HG03565 (cell line): ENCODE measurements at regions not wholly inside any gene's neighbourhood (a gene's known extent, or its start where the extent isn't known, plus 50 kb on each side); places are given as distances from the start of the nearest gene placed in this dataset.
"Not testable (repeated sequence)": the region's sequence is repeated elsewhere in the genome, so short reads cannot be mapped to it uniquely, and the experiment has no call there.

ENCODE experiments used
- ATAC-seq: cut with Tn5 transposase; IDR thresholded peaks from one replicate; pipeline ENCODE4 v1.9.1; 2021; ENCODE audit warnings: mild to moderate bottlenecking, moderate library complexity; ENCODE audit not compliant: unreplicated experiment

DNA sequence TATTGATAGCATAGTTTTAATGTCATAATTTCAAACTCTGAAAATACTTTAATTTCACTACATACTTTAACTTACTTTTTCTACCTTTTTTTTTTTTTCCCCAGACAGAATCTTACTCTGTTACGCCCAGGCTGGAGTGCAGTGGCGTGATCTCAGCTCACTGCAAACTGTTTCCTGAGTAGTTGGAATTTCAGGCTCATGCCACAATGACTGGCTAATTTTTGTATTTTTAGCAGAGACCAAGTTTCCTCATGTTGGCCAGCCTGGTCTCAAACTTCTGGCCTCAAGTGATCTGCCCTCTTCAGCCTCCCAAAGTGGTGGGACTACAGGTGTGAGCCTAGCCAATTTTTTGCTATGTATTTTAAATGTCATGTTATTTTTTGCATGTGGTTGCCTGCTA is 741.6 kb downstream of the TRAM1L1 start:
- no peak for ATAC-seq

DNA sequence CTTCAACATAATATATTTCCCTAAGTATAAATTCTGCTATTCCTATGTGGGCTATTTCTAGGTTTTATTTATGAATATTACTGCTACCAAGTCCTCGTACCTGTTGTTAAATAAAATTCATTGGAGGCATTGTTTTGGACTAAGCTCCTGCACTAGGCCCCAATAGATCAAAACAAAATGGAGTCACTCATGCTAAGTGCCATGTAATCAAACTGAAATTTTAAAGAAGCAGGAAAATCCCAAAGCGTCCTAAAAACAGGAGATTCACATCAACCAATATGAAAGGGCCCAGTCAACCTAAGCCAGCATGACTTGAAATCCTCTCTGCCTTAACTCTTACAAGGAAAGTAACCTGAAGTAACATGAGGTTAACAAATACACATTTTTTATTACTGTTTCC is 743.2 kb downstream of the TRAM1L1 start:
- ATAC-seq = no peak

DNA sequence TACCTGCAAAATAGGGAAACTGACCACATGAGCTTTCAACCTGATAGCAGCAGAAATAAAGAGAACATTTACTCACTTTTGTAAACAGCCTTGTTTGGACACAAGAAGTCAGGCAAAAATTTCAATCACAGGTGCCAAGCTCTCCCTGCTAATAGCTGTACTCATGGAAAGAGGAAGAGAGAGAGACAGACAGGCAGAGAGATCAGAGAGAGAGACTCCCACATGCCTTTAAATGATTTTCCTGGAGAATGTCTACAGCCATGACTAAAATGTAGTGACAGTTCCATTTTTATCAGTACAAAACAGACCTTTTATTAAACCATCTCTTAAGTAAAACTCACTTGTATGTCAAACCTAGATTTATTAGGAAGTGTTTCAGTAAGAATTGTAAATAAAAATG is 752.9 kb downstream of the TRAM1L1 start:
- ATAC-seq = no peak

DNA sequence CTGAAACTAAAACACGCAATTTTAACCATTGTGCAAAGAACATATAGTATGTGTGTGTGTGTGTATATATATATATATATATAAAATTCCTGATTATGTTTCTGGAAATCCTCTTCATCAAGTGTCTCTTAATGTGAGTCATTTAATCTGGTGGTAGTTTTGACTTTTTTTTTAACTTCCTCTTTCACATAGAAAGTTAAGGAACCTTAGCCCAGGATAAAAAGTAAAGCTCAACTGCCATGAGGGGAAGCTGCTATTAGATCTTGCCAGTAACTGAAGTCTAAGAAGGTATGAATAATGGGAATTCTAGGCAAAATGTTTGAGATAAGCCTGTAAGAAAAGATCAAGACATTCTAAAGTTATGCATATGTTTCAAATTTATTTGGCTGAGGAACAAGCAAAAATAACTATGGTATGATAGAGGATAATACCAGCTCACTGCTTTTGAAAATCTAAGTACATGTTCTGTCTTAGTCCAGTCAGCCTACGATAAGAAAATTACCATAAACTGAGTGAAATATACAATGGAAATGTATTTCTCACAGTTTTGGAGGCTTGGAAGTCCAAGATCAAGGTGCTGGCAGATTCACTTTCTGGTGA is 757.0 kb downstream of the TRAM1L1 start:
- no peak for ATAC-seq

DNA sequence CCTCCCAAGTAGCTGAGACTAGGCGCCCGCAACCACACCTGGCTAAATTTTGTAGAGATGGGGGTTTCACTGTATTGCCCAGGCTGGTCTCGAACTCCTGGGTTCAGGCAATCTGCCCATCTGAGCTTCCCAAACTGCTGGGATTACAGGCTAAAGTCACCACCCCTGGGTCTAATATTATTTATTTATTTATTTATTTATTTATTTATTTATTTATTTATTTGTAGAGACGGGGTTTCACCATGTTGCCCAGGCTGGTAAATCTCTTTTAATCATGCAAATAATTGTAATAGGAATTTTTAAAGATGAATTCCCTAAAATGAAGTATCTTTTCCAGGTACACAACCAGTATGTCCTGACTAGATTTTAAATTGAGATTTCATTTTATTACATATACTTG is 761.8 kb downstream of the TRAM1L1 start:
- ATAC-seq = no peak

DNA sequence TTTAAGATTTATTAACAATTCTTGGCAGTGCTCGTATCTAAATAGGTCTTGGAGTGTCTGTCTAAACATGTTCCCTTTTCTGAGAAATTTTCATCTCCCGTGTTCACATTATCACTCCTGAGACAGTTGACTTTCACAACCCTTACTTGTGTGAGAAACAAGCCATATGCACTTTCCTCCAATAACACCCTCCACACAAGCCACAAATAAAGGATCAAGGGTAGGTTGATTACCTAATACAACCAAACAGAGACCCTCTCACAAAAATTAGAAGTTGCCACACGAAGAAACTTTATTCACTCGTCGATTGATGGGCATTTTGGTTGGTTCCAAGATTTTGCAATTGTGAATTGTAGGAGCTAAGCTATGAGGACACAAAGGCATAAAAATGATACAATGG is 763.9 kb downstream of the TRAM1L1 start:
- ATAC-seq = no peak

DNA sequence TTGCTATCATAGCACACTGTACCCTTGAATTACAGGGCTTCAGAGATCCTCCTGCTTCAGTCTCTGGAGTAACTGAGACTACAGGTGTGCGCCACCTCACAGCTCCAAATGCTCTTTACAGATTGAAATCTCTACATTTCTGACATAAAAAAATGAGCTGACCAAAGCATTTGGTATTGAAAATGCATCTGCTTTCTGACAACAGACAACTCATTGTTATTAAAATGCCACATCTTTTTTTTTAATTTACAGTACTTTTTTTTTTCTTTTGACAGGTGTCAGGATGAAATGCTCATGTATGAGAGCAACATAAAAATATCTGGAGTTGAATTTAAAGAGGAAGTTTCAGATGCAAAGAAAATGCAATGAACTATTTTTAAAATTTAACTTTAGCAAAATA is 764.5 kb downstream of the TRAM1L1 start:
- no peak for ATAC-seq

DNA sequence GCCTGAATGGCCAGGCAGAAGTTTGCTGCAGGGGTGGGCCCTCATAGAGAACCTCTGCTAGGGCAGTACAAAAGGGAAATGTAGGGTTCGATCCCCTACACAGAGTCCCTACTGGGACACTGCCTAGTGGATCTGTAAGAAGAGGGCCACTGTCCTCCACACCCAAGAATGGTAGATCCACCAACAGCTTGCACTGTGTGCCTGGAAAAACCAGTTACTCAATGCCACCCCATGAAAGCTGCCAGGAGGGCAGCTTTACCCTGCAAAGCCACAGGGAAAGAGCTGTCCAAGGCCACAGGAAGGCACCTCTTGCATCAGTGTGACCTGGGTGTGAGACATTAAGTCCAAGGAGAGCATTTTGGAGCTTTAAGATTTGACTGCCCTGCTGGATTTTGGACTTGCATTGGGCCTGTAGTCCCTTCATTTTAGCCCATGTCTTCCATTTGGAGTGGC is 781.6 kb downstream of the TRAM1L1 start:
- no peak for ATAC-seq

DNA sequence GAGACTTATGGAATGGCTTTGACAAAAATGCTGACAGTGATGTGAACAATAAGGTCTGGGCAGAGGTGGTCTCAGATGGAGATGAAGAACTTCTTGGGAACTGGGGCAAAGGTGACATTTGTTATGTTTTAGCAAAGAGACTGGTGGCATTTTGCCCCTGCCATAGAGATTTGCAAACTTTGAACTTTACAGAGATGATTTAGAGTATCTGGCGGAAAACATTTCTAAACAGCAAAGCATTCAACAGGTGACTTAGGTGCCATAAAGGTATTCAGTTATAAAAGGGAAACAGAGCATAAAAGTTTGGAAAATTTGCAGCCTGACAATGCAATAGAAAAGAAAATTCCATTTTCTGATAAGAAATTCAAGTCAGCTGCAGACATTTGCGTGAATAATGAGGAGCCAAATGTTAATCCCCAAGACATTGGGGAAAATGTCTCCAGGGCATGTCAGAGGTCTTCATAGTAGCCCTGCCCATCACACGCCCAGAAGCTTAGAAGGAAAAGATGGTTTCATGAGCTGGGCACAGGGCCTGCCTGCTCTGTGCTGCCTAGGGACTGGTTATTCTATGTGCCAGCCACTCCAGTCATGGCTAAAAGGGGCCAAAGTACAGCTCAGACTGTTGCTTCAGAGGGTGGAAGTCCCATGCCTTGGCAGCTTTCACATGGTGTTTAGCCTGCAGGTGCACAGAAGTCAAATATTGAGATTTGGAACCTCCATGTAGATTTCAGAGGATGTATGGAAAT is 782.2 kb downstream of the TRAM1L1 start:
- no peak for ATAC-seq

DNA sequence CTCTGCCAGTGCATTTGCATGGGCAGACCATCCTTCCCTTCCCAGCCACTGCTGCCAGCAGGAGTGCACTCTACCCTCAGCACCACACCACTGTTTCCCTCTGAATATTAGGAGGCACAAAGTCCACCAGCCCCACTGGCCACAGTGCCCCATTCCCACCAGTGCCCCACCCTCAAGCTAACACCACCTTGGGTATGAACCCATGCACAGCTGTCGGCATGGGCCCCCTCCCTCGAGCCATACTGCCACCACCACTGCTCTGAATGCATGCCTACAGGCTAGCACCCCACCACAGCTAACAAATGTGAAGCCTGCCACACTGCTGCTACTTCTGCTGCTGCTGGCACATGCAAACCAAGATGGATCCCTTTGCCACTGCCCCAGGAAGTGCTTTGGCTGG is 810.4 kb downstream of the TRAM1L1 start:
- no peak for ATAC-seq

DNA sequence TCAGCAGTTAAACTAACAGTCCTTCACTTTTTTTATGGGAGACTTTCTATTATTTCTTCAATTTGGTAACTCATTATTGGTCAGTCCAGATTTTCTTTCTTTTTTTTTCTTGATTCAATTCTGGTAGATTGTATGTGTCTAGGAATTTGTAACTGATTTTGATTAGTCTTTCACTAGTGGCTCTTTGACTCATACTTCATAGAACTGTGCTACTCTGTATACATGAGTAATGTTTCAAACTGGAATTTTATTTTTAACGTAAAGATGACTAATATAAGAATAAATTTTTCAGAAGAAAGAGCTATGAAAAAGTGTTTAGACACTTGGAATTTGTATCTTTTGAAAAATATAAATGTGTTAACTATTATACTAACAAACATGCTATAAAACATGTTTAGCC is 813.0 kb downstream of the TRAM1L1 start:
- ATAC-seq = no peak

DNA sequence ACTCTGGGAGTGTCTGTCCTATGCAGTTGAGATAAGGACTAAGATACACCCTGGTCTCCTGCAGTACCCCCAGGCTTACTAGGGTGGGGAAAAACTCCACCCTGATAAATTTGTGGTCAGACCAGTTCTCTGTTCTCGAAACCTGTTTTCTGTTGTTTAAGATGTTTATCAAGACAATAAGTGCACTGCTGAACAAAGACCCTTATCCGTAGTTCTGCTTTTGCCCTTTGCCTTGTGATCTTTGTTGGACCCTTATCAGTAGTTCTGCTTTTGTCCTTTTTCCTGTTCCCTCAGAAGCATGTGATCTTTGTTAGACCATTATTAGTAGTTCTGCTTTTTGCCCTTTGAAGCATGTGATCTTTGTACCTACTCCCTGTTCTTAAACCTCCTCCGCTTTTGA is 824.4 kb downstream of the TRAM1L1 start:
- ATAC-seq = not testable (repeated sequence)

DNA sequence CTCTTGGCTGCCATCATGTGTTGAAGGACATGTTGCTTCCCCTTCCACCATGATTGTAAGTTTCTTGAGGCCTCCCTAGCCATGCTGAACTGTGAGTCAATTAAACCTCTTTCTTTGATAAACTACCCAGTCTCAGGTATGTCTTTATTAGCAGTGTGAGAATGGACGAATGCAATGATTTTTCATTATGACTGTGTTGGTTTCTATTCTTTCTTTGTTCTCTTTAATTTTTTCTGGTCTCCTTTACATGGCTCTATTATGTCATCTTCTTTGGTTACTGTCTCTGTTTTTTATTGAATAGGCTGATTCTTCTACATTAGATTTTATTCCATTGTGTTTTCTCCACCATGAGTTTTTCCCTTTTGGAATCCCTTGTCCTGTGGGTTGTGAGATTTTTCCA is 840.6 kb downstream of the TRAM1L1 start:
- no peak for ATAC-seq

DNA sequence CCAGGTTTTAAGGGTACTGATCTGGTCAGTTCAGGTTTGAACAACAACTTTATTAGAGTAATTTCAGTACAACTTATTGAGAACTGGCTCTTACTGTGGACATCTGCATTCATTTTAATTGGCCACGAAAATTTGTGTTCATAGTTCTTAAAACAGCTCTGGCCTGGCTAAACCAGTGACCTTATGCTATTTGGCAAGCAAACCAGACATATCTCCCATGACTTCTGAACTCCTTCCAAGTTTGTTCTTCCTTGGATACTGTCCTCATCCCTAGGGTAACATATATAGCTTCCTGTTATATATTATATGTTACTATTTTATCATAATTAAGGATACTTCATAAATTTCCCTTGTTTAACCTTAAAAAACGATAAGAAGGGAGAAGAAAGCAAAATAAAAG is 841.9 kb downstream of the TRAM1L1 start:
- ATAC-seq = no peak

DNA sequence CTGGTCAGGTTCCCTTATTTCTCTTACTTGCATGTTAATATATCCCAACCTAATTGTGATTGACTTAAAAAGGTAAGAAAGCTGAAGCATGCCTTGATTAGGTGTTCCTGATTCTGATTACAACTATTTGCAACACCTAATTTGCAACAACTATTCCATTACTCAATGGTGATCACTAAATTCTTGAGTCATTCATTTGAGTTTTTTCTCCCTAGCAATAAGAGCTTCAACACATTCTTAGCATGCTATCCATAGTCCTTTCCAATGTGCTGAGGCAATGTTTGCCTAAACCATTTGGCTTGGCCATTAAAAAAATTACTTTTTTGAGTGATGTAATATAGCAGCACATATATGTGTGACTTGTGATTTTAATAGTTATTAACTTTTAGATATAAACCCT is 851.4 kb downstream of the TRAM1L1 start:
- no peak for ATAC-seq

DNA sequence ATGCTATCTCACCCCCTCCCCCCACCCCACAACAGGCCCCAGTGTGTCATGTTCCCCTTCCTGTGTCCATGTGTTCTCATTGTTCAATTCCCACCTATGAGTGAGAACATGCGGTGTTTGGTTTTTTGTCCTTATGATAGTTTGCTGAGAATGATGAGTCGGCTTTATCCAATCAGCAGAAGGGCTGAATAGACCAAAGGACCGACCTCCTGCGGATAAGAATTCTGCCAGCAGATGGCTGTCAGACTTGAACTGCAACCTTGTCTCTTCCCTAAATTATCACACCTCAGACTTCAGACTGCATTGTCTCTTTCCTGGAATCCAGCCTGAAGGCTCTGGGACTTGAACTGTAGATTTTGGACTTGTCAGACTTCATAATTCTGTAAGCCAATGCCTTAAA is 853.4 kb downstream of the TRAM1L1 start:
- ATAC-seq = not testable (repeated sequence)

DNA sequence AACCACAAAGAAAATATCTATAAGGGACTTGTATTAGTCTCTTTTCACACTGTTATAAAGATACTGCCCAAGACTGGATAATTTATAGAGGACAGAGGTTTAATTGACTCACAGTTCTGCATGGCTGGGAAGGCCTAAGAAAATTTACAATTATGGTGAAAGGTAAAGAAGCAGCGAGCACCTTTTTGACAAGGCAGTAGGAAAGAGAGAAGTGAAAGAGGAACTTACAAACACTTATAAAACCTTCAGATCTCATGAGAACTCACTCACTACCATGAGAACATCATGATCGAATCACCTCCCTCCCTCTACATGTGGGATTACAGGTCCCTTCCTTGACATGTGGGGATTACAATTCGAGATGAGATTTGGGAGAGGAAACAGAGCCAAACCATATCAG is 856.0 kb downstream of the TRAM1L1 start:
- ATAC-seq = peak; percentile 46

DNA sequence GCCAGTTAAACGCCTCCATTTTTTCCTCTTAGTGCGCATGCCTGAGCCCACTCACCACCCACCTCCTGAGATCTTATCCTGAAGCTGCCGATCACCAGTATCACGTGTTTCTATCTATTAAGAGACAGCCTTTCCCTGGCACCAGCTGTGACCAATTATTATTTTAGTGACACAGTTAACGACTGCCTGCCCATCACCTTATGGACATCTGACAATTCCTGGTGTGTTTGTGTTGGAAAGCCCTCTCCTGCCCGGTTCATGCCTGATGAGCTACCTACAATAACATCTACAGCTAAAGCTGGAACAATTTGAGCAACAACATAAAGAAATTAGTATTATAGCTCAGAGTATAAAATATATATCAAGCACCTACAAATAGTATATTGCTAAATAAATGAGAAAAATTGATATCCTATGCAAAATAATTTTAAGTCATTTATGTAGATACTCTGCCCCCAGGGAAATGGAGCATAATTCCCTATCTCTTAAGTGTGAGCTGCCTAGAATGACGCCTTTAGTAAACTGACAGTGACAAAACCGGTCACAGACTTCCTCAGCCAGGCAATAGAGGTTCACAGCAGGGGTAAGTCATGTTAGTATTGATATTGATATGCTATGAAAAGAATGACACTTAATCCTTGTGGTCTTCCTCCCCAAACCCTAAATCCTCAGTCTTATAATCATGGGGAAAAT is 862.2 kb downstream of the TRAM1L1 start:
- ATAC-seq = no peak

DNA sequence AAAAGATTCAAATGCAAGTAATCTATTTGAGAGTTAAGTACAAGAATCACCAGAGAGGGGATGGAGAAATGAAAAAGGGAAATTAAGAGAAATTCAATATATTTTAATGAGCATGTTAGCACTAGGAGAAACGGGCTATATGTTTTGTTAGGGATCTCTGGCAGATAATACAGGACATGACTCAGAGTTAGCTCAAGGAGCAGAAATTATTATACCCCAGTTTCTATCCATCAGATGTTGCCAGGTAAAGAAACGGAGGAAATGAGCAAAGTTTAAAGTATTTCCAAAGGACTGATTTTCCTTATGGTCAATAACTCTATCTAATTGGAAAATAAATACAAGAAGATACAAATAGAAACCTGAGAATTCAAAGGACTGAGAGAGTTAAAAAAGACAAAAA is 867.6 kb downstream of the TRAM1L1 start:
- no peak for ATAC-seq

DNA sequence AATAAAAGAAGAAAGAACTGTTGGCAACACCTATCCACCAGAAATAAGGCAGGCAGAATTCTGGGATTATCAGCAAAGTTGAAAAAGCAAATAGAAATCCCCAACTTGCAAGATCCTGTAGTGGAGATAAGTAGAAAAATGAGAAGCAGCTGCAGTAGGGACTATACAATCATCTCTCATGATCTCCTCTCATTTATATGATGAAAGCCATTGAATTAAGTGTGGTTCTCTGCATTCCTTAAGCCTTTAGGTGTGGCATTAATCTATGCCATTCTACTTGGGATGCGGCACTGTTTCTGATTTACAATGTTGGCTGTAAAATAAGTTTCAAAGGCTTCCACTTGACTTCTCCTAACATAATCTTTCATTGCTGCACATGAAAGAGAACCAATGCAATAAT is 869.8 kb downstream of the TRAM1L1 start:
- no peak for ATAC-seq

DNA sequence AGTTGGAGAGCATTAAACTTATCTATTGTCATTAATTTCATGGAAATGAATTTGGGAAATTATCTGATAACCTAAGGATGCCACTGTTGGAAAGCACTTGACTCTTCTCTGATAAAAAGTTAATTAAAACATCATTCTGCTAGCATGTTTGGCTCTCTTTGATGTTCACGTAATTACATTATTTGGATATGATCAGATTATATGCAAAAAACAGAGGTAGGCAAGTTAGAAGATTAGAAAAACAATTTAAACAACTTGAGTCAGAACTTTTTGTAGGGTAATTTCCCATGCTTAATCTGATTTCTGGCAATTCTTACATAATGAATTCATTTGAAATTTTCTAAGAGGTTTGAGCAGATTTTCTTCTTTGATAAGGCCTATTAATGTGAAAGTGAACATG is 882.9 kb downstream of the TRAM1L1 start:
- no peak for ATAC-seq

DNA sequence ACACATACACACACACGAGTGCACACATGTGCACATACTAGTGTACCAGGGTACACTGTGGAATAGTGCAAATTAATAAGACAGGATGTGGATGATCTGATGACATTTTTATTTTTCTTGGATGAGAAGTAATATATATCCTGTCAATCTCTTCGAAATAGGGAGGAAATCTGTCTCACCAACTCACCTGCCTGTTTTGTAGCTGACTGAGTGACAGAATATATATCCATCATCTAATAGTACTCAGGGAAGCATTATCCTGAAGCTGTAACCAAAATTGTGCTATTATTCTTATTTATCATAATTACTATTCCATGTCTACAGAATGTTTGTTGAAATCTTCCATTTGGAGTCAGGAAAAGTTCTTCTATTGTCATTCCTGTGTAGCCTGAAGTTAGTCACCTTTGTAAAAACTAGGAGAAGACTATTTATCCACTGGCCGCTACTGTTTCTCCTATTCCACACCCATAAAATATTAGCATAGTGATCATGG is 888.0 kb downstream of the TRAM1L1 start:
- no peak for ATAC-seq
